ENCODE measurements at regions not wholly inside any gene's neighbourhood (a gene's known extent, or its start where the extent isn't known, plus 50 kb on each side); places are given as distances from the start of the nearest gene placed in this dataset.

DNA sequence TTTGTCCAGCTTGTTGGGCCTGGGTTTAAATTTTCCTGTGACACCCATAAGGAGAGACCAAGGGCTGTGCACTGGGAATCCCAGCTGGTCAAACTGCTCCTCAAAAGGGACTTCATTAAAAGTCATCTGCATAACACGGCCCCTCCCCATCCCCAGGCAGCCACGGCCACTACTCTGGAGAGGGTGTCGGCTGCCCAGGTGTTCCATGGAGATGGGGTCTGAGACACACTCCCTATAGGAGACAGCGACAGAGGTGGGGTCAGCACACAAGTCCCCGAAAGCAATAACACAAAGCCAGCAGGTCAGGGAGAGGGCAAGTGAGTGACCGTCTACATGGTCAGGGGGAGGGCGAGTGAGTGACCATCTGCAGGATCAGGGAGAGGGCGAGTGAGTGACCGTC lies 75.6 kb upstream of the BCL11B start:
- Mint-ChIP-seq H3K4me1 (no peaks in the 10 kb centered on the region), H3K27me3 (peaks cover 10% of the 10 kb centered on the region), H3K9me3 (ENCODE audit: low read depth) (no peaks in the 10 kb centered on the region), H3K27ac (no peak overlapping the region), H3K4me3 (no peak overlapping the region), H3K36me3 (no peaks in the 10 kb centered on the region)
- ATAC-seq = no peak
- DNase-seq = no peak
- CTCF ChIA-PET = no interaction called here

DNA sequence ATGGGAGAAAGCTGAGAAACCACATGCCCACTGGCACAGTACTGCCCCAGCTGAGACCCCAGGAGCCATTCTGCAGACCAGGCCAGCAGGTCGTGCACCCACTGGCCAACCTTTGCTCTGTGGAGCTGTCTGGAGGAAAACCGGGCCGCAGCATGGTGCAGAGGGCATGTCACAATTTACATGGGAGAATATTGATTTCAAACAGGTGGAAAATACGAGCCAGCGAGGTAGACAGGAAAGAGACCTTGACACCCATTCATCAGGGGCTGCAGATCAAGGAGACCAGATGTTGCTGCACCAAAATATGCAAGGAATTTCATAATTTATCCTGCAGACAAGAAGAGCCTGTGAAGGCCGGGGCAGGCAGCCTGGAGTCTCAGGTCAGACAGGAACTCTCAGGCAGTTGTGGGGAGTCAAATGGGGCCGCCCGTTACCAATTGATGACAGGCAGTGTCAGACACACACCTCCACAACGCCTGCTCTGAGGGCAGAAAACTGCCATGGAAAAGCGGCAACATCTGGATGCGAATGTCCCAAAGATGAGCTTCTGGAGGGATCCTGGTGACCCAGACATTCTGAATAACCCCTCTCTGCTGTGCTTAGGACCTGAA lies 74.6 kb upstream of the BCL11B start:
- no peaks in the 10 kb centered on the region for H3K36me3 Mint-ChIP-seq
- no peak overlapping the region for H3K27ac Mint-ChIP-seq
- H3K9me3 Mint-ChIP-seq (ENCODE audit: low read depth) = no peaks in the 10 kb centered on the region
- CTCF ChIA-PET = interaction anchor here (1.3 kb wide), 1 partner anchor 47 kb away, joined by 4 read pairs; no protein-coding TSS in a partner anchor
- no peak overlapping the region for H3K4me3 Mint-ChIP-seq
- peaks cover 3% of the 10 kb centered on the region for H3K4me1 Mint-ChIP-seq
- H3K27me3 Mint-ChIP-seq = peaks cover 8% of the 10 kb centered on the region
- no peak for ATAC-seq
- DNase-seq = no peak

DNA sequence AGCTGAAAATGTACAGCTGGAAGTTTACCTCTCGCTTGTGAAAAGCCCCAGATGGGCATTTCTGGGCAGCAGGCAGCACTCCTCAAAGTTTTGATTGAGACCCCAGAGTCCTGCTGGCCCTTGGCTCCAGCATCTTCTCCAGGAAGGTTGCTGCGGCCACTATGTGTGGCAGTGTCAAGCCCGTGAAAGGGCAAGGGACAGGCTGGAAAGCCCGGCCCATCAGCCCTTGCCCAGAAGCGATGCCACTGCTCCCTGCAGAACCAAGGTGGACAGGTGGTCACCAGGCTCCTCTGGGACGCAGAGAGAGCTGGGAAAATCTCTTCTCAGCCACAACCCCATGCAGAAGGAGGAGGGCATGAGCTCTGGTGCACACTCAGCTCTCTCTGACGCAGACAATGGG lies 73.5 kb upstream of the BCL11B start:
- ATAC-seq = no peak
- H3K36me3 Mint-ChIP-seq = no peaks in the 10 kb centered on the region
- H3K27ac Mint-ChIP-seq = no peak overlapping the region
- no peak for DNase-seq
- no peaks in the 10 kb centered on the region for H3K9me3 Mint-ChIP-seq (ENCODE audit: low read depth)
- CTCF ChIA-PET = interaction anchor here (1.3 kb wide), 1 partner anchor 48 kb away, joined by 4 read pairs; no protein-coding TSS in a partner anchor
- peaks cover 11% of the 10 kb centered on the region for H3K27me3 Mint-ChIP-seq
- no peak overlapping the region for H3K4me3 Mint-ChIP-seq
- peaks cover 3% of the 10 kb centered on the region for H3K4me1 Mint-ChIP-seq

DNA sequence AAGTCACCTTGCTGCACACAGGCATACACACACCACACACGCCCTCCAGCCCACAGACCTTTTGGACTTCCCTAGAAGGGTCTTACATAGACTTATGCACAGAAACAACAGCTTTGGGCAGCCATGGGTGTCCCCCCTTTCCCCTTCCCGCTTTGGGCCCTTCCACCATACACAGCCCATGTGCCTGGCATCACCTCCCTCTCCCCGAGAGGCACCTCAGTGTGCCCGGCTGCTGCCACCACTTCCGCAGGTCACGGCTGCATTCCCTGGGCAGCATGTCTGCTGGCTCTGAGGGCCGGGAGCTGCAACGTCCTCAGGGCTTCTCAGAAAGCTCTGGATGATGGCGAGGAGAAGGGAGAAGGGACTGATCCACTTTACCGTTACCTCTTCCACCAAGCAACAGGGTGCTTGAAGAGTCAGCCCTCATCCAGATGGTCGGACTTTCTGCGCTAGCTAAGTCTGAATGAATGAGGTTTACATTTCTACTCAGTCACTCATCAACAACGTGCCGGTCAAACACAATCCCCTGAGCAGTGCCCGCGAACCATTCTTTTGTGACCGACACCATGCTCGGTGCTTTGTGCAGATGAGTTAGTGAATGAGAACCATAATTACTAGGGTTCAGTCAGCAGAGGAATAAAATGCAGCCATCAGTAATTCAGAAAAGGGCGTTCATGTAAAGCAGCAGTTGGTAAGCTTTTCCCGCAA lies 72.2 kb upstream of the BCL11B start:
- CTCF ChIA-PET = no interaction called here
- H3K4me1 Mint-ChIP-seq = peaks cover 3% of the 10 kb centered on the region
- H3K27me3 Mint-ChIP-seq = peaks cover 16% of the 10 kb centered on the region
- H3K36me3 Mint-ChIP-seq = no peaks in the 10 kb centered on the region
- ATAC-seq (no peak), DNase-seq (no peak)
- no peak overlapping the region for H3K27ac Mint-ChIP-seq
- H3K4me3 Mint-ChIP-seq = no peak overlapping the region
- H3K9me3 Mint-ChIP-seq (ENCODE audit: low read depth) = no peaks in the 10 kb centered on the region

DNA sequence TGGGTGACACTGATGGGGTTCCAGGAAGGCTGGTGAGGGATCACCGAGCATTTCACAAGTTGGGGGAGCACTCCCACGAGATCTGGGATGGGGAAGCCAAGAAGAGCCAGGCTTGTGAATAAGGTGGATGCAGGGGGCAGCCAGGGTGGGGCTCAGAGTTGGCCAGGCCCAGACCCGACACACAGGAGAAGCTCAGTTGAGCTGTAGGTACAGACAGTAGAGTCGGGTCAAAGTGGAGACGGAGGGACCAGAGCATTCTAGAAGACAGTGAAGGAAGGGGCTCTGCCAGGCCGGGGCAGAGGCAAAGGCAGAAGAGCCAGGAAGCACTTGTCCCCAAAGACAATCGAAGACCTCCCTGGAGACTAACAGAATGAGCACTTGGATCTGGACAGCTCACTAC lies 70.9 kb upstream of the BCL11B start:
- H3K4me1 Mint-ChIP-seq = peaks cover 3% of the 10 kb centered on the region
- H3K27me3 Mint-ChIP-seq = peaks cover 28% of the 10 kb centered on the region
- no peaks in the 10 kb centered on the region for H3K9me3 Mint-ChIP-seq (ENCODE audit: low read depth)
- H3K4me3 Mint-ChIP-seq = no peak overlapping the region
- H3K27ac Mint-ChIP-seq = no peak overlapping the region
- CTCF ChIA-PET = no interaction called here
- ATAC-seq = no peak
- H3K36me3 Mint-ChIP-seq = no peaks in the 10 kb centered on the region
- DNase-seq = no peak

DNA sequence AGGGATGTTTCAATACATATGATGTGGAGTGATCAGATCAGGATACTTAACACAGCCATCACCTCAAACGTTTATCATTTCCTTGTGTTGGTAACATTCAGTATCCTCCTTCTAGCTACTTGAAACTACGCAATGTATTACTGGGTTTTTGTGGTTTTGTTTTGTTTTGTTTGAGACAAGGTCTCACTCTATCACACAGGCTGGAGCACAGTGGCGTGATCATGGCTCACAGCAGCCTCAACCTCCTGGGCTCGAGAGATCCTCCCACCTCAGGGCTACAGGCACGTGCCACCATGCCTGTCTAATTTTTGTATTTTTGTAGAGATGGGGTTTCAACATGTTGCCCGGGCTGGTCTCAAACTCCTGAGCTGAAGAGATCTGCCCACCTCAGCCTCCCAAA lies 70.2 kb upstream of the BCL11B start:
- H3K4me1 Mint-ChIP-seq = peaks cover 3% of the 10 kb centered on the region
- H3K27ac Mint-ChIP-seq = no peak overlapping the region
- H3K36me3 Mint-ChIP-seq = no peaks in the 10 kb centered on the region
- H3K27me3 Mint-ChIP-seq = peaks cover 29% of the 10 kb centered on the region
- no peaks in the 10 kb centered on the region for H3K9me3 Mint-ChIP-seq (ENCODE audit: low read depth)
- ATAC-seq = peak; percentile 23
- no peak for DNase-seq
- H3K4me3 Mint-ChIP-seq = no peak overlapping the region
- CTCF ChIA-PET = interaction anchor here (3.5 kb wide), 1 partner anchor 22 kb away, joined by 16 read pairs; no protein-coding TSS in a partner anchor

DNA sequence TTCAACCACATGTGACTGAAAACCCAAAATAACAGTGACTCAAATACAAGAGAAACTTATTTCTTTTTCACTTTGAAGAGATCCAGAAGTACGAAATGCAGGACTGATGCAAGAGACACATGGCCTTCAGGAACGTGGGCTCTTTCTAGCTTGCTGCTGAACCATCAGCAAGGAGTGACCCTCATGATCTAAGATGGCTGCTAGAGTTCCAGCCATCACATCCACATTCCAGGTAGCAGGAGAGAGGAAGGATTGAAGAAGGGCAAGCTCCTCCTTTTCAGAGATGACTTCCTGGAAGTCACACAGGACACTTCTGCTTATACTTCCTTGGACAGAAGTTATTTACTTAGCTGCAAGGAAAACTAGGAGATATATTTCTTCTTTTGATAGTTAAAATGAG lies 67.6 kb upstream of the BCL11B start:
- CTCF ChIA-PET = interaction anchor here (3.5 kb wide), 1 partner anchor 19 kb away, joined by 16 read pairs; no protein-coding TSS in a partner anchor
- H3K27ac Mint-ChIP-seq = no peak overlapping the region
- H3K9me3 Mint-ChIP-seq (ENCODE audit: low read depth) = no peaks in the 10 kb centered on the region
- no peak for DNase-seq
- no peak overlapping the region for H3K4me3 Mint-ChIP-seq
- ATAC-seq = no peak
- H3K27me3 Mint-ChIP-seq = peaks cover 26% of the 10 kb centered on the region
- peaks cover 3% of the 10 kb centered on the region for H3K4me1 Mint-ChIP-seq
- no peaks in the 10 kb centered on the region for H3K36me3 Mint-ChIP-seq

DNA sequence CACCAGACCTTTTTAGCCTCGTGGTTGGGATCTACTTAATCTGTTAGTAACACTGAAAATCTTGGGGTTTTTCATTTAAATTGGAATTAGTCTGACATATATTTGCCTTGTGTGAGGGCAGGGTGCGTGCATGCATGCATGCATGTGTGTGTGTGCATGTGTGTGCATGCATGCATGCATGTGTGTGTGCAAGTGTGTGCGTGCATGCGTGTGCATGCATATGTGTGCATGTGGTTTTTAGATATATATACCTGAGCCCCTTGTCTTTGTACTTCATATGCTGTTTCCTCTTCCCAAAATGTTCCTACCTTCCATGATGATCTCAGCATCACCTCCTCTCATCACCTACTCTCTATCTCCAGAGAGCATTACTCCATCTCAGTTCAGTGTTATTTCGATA lies 66.3 kb upstream of the BCL11B start:
- Mint-ChIP-seq H3K27ac (no peak overlapping the region), H3K27me3 (peaks cover 26% of the 10 kb centered on the region), H3K4me3 (no peak overlapping the region), H3K36me3 (no peaks in the 10 kb centered on the region), H3K9me3 (ENCODE audit: low read depth) (no peaks in the 10 kb centered on the region), H3K4me1 (peaks cover 3% of the 10 kb centered on the region)
- CTCF ChIA-PET = interaction anchor here (2.1 kb wide), 1 partner anchor 18 kb away, joined by 6 read pairs; no protein-coding TSS in a partner anchor
- ATAC-seq (no peak), DNase-seq (no peak)

DNA sequence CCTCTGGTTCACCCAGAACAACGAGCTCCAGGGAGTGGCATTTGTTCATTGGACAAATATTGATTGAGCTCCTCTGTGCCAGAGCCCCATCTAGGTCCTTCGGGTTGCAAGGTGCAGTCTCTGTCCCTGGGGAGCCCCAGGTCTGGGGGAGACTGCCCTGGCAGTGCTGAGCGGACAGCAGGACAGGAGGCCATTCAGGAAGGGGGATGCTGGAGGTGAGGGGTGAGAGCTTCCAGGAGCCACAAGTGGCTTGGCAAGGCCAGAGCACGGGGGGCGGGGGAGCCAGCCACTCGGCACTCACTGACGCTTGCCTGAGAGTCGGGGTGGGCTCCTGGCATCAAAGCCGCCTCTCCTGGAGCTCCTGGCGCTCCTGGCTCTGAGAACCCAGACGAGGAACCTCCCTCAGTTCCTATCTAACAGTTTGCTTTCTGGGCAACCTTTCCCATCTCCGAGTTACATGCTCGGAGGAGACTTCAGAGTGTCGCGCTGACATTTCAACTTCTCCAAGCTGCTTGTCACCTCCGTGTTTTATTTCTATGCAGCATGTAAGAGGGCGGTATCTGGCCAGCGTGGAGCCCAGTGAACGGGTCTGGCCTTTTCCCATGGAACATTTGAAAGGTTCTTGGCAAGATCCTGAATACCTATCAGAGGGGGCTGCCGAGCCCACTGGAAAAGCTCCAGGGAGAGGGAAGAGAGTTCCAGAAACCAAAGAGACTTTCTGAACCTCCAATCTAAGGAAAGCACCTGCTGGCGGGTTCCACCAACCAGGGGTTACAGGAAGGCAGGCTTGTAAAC lies 62.0 kb upstream of the BCL11B start:
- CTCF ChIA-PET = interaction anchor here (0.8 to 1.0 kb wide), 2 partner anchors 14 kb away, joined by 3 read pairs; no protein-coding TSS in a partner anchor
- DNase-seq (no peak), ATAC-seq (no peak)
- Mint-ChIP-seq H3K4me3 (no peak overlapping the region), H3K27ac (no peak overlapping the region), H3K4me1 (no peaks in the 10 kb centered on the region), H3K9me3 (ENCODE audit: low read depth) (no peaks in the 10 kb centered on the region), H3K36me3 (no peaks in the 10 kb centered on the region), H3K27me3 (peaks cover 18% of the 10 kb centered on the region)

DNA sequence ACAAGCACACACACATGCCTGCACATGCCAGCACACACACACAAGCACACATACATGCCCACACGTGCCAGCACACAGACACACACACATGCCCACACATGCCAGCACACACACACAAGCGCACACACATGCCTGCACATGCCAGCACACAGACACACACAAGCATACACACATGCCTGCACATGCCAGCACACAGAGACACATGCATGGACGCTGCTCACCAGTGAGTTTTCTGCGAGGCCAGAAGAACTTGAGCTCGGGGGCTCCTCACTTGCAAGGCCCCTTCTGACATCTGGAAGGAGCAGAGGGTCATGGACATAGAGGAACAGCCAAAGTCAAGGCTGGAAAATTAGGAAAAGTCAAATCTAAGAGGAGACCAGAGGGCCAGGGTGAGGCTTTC lies 61.2 kb upstream of the BCL11B start:
- no peak for ATAC-seq
- H3K9me3 Mint-ChIP-seq (ENCODE audit: low read depth) = no peaks in the 10 kb centered on the region
- peaks cover 12% of the 10 kb centered on the region for H3K27me3 Mint-ChIP-seq
- H3K36me3 Mint-ChIP-seq = no peaks in the 10 kb centered on the region
- no peak overlapping the region for H3K27ac Mint-ChIP-seq
- no peak for DNase-seq
- no peak overlapping the region for H3K4me3 Mint-ChIP-seq
- CTCF ChIA-PET = interaction anchor here (1.0 kb wide), 1 partner anchor 13 kb away, joined by 3 read pairs; no protein-coding TSS in a partner anchor
- H3K4me1 Mint-ChIP-seq = no peaks in the 10 kb centered on the region

DNA sequence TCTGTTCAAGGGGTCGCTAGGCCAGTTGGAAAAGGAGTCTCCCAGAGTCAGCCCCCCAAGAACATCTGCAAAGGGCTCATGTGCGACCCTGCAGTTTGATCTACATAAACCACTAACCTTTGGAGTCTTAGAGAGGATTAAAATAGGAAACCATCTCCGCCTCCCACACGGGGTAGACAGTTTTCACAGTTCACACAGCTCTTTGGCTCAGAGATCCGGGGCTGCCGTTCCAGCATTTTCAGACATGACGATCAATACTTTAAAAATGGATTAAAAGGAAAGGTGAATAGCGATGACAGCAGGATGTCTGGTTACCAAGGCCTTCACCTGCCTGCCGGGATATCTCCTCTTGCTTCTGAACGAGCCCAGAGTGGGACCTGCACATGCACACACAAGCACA lies 59.8 kb upstream of the BCL11B start:
- Mint-ChIP-seq H3K9me3 (ENCODE audit: low read depth) (no peaks in the 10 kb centered on the region), H3K27me3 (peaks cover 13% of the 10 kb centered on the region), H3K4me3 (no peak overlapping the region), H3K4me1 (no peaks in the 10 kb centered on the region), H3K36me3 (no peaks in the 10 kb centered on the region), H3K27ac (no peak overlapping the region)
- no peak for DNase-seq
- no peak for ATAC-seq
- CTCF ChIA-PET = interaction anchor here (0.9 kb wide), 1 partner anchor 12 kb away, joined by 4 read pairs; no protein-coding TSS in a partner anchor

DNA sequence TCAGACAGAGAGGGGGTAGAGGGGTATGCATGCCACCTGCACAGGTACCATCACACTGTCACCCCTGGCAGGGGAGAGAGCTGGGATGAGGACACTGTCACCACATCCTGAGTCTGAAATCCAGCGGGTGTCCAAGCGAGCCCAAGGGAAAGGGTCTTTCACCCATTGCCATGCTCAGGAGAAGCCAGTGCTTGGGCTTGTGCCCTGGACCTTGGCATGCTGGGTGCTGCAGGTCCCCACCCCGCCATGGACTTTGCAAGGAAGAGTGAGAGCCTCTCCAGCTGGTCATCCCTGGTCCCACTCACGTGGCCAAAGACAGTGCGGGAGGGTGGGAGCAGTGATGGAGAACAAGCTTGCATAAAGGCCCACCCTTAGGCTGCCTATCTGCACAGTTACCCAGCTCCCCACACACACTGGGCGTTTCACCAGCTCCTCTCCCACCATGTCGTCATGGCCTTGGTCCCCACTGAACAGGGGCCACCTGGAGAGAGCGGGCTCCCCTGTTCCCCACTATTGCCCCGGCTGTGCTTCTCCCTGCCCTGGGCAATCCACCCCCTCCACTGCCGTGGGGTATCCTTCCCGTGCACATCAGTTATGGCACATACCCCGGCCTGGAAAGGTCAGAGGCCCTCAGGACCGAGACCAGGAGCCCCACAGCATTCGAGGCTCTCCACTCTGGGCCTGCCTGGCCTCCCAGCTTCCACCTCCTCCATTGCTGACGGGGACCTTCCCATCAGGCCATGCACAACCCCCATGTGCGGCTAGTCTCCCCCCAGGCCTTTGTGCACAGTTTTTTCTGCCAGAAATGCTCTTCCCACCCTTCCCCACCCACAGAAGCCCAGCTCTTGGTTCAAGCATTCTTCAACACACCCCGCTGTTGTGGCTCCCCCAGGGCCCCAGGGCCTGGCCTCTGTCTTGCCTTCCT lies 58.6 kb upstream of the BCL11B start:
- Mint-ChIP-seq H3K36me3 (no peaks in the 10 kb centered on the region), H3K9me3 (ENCODE audit: low read depth) (no peaks in the 10 kb centered on the region), H3K27ac (no peak overlapping the region), H3K4me3 (no peak overlapping the region), H3K4me1 (no peaks in the 10 kb centered on the region), H3K27me3 (peaks cover 14% of the 10 kb centered on the region)
- DNase-seq (no peak), ATAC-seq (no peak)
- CTCF ChIA-PET = interaction anchor here (0.9 to 2.1 kb wide), 2 partner anchors 10 kb away, joined by 4 to 5 read pairs; no protein-coding TSS in a partner anchor

All from activated CD8-positive, alpha-beta memory T cell treated with anti-CD3 and anti-CD28 coated beads, Interleukin-2, amount 10 ng/mL, durations not matched to agents 7 days and 5 days (primary cell).